ENCODE measurements at regions not wholly inside any gene's neighbourhood (a gene's known extent, or its start where the extent isn't known, plus 50 kb on each side); places are given as distances from the start of the nearest gene placed in this dataset.

DNA sequence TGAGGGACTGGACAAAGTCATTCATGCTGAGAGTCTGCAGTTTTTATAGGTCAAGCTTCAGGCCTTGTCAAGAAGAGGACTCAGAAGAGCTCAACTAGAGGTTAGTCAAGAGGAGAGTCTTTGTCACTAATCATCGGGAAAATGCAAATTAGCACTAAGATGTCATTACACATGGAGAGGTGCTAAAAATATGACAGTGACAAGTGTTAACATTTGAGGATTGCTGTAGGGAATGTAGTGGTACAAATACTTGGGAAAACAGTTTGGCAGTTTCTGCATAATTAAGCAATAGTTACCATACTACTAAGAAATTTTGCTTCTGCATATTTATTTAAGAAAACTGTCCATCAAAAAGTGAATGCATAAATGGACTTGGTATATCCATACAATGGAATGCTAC, 60.9 kb upstream of the CSRP2 start:
- POLR2A ChIA-PET: no interaction called here
- intact Hi-C loops (cut with micrococcal nuclease; ENCODE audit: unreplicated experiment): no loop called here
- no peak for FAIRE-seq

More for the DNA sequence above, 60.9 kb upstream of the CSRP2 start:
- CTCF ChIA-PET (ENCODE audit: low intra/inter-chr PET ratio, low total read pairs): no interaction called here
- Histone ChIP-seq H3K4me2 (ENCODE audit: low read depth, low read length) (no peak overlapping the region), H2AFZ (ENCODE audit: low read length) (no peak overlapping the region), H3K79me2 (ENCODE audit: insufficient read depth, low read length) (no peaks in the 10 kb centered on the region), H4K20me1 (ENCODE audit: insufficient read depth, low read length) (no peaks in the 10 kb centered on the region), H3K4me1 (ENCODE audit: insufficient read depth, low read length) (no peaks in the 10 kb centered on the region), H3K9ac (ENCODE audit: insufficient read depth, low read depth, low read length) (no peak overlapping the region), H3K27ac (ENCODE audit: extremely low read length, insufficient read depth, low read length) (no peak overlapping the region), H3K36me3 (replicated peaks in 1 of 2; ENCODE audit: control insufficient read depth in 1 of 2, insufficient read depth in 2 of 2, low read length in 2 of 2) (no peaks in the 10 kb centered on the region), H3K9me3 (ENCODE audit: low read length) (no peaks in the 10 kb centered on the region), H3K27me3 (ENCODE audit: control insufficient read depth in 1 of 2, insufficient read depth in 2 of 2, low read length in 2 of 2) (no peaks in the 10 kb centered on the region), H3K4me3 (replicated peaks in 1 of 3; ENCODE audit: insufficient read depth in 1 of 3, low read depth in 2 of 3, low read length in 3 of 3) (no peak overlapping the region)
- in situ Hi-C loops (cut with HindIII; ENCODE audit: extremely low pct_ligation_motif_present, low pct_unique_long_range_greater_than_20kb): no loop called here
- no peak for ATAC-seq
- no peak for DNase-seq (ENCODE audit: low spot score)
- WGBS (ENCODE audit: low lambda C conversion rate): 48% methylated on average over 1 of the region's 1 CpG
- TF ChIP-seq ZNF33B (CRISPR knock-in tag; IDR thresholded peaks at IDR 0.05) (no peak), ZNF615 (CRISPR knock-in tag; IDR thresholded peaks at IDR 0.05; ENCODE audit: borderline replicate concordance) (no peak), SMAD1 (CRISPR knock-in tag; IDR thresholded peaks at IDR 0.05; ENCODE audit: borderline replicate concordance, low read depth) (no peak), NR3C1 (CRISPR knock-in tag; IDR thresholded peaks at IDR 0.05) (no peak), THRA (CRISPR knock-in tag; IDR thresholded peaks at IDR 0.05; ENCODE audit: borderline replicate concordance) (no peak), TIGD3 (CRISPR knock-in tag; IDR thresholded peaks at IDR 0.05; ENCODE audit: borderline replicate concordance) (no peak), NFATC3 (CRISPR knock-in tag; IDR thresholded peaks at IDR 0.05) (no peak), IRF2 (CRISPR knock-in tag; IDR thresholded peaks at IDR 0.05) (no peak), FOXK1 (CRISPR knock-in tag; IDR thresholded peaks at IDR 0.05; ENCODE audit: borderline replicate concordance, low read depth) (no peak), ZNF10 (CRISPR knock-in tag; IDR thresholded peaks at IDR 0.05; ENCODE audit: borderline replicate concordance, low read depth) (no peak), ZBTB39 (CRISPR knock-in tag; IDR thresholded peaks at IDR 0.05) (no peak), E2F2 (CRISPR knock-in tag; IDR thresholded peaks at IDR 0.05; ENCODE audit: borderline replicate concordance) (no peak)
- TF ChIP-seq, protein P1, sequence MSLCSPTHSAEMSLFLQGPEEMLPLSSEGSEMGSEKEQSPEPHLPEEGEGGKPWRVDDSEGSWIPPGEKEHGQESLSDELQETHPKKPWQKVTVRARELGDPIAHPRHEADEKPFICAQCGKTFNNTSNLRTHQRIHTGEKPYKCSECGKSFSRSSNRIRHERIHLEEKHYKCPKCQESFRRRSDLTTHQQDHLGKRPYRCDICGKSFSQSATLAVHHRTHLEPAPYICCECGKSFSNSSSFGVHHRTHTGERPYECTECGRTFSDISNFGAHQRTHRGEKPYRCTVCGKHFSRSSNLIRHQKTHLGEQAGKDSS (CRISPR knock-in tag; IDR thresholded peaks at IDR 0.05; ENCODE audit: borderline replicate concordance, low read depth): no peak
- BruUV-seq (replicated peaks): no TSS peak

Measured in HepG2 (cell line).